NT2/D1 (cell line): ENCODE measurements at regions not wholly inside any gene's neighbourhood (a gene's known extent, or its start where the extent isn't known, plus 50 kb on each side); places are given as distances from the start of the nearest gene placed in this dataset.

Experiments used
- SUZ12 ChIP-seq: IDR thresholded peaks from 2 replicates; pipeline ENCODE4 v1.6.1; 2011; ENCODE audit not compliant: insufficient read length, insufficient read depth; ENCODE audit errors: extremely low read depth
- YY1 ChIP-seq: IDR thresholded peaks from 2 replicates; pipeline ENCODE4 v1.6.1; 2011; ENCODE audit not compliant: insufficient read length, insufficient read depth
- ZNF274 ChIP-seq: IDR thresholded peaks from 2 replicates; pipeline ENCODE4 v1.6.1; 2011; ENCODE audit warnings: mild to moderate bottlenecking, low read depth, low read length

DNA sequence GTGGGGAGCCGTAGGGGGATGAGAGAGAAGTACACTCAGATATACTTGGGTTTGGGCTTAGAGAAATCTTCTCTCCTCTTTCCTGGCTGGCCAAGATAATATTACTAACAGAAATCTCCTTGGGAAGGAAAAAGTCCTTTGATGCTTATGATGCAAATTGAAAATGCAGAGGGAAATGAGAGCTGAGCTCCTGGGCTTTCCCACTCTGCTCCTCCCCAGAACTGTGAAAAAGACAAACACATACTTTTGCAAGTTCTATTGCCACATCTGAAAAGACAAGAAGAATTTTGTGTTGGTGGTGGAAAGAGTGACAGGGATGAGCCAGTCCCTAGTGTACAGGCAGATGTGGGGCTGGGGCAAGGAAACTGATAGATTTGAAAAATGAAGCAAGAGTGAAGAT lies 185.9 kb downstream of the ANKRD60 start:
- no peak for TF ChIP-seq ZNF274
- TF ChIP-seq SUZ12, result no peak
- no peak for TF ChIP-seq YY1
